ENCODE measurements at regions not wholly inside any gene's neighbourhood (a gene's known extent, or its start where the extent isn't known, plus 50 kb on each side); places are given as distances from the start of the nearest gene placed in this dataset.
A peak's percentile ranks its signal among the peaks of the same experiment; 100 is the strongest.

GRCh38 chr4:26213317-26213716, 107.5 kb upstream of the RBPJ start:
- TF ChIP-seq CTCF (IDR thresholded peaks at IDR 0.05) (no peak), POLR2AphosphoS5 (IDR thresholded peaks at IDR 0.05) (no peak)
- Histone ChIP-seq H3K4me3 (no peak overlapping the region), H3K27me3 (no peaks in the 10 kb centered on the region), H3K36me3 (no peaks in the 10 kb centered on the region), H3K27ac (no peak overlapping the region), H3K4me1 (no peaks in the 10 kb centered on the region), H3K9me3 (no peaks in the 10 kb centered on the region)
- ATAC-seq (ENCODE audit: low FRiP score in 2 of 2) (no peak), DNase-seq (no peak)
- WGBS, 2 donors = 94 to 97% methylated on average over 1 of the region's 1 CpG

GRCh38 chr4:26214994-26215393, 105.8 kb upstream of the RBPJ start:
- Histone ChIP-seq H3K27me3 (no peaks in the 10 kb centered on the region), H3K9me3 (no peaks in the 10 kb centered on the region), H3K27ac (no peak overlapping the region), H3K36me3 (no peaks in the 10 kb centered on the region), H3K4me3 (no peak overlapping the region), H3K4me1 (no peaks in the 10 kb centered on the region)
- no peak for TF ChIP-seq CTCF (IDR thresholded peaks at IDR 0.05)
- no peak for TF ChIP-seq POLR2A (IDR thresholded peaks at IDR 0.05)
- TF ChIP-seq POLR2AphosphoS5 (IDR thresholded peaks at IDR 0.05) = no peak
- TF ChIP-seq EP300 (IDR thresholded peaks at IDR 0.05) = no peak
- DNase-seq = no peak
- no peak for ATAC-seq (ENCODE audit: low FRiP score in 2 of 2)

GRCh38 chr4:26215725-26216124, 105.1 kb upstream of the RBPJ start:
- Histone ChIP-seq H3K9me3 (no peaks in the 10 kb centered on the region), H3K4me3 (no peak overlapping the region), H3K36me3 (no peaks in the 10 kb centered on the region), H3K27me3 (no peaks in the 10 kb centered on the region), H3K27ac (no peak overlapping the region), H3K4me1 (no peaks in the 10 kb centered on the region)
- DNase-seq = no peak
- 83 to 89% methylated on average over 6 to 7 of the region's 7 CpGs for WGBS, 2 donors
- TF ChIP-seq CTCF (IDR thresholded peaks at IDR 0.05) (no peak), POLR2AphosphoS5 (IDR thresholded peaks at IDR 0.05) (no peak), POLR2A (IDR thresholded peaks at IDR 0.05) (no peak), EP300 (IDR thresholded peaks at IDR 0.05) (no peak)
- ATAC-seq (ENCODE audit: low FRiP score in 2 of 2) = no peak

GRCh38 chr4:26217481-26217880, 103.3 kb upstream of the RBPJ start:
- Histone ChIP-seq H3K27me3 (no peaks in the 10 kb centered on the region), H3K27ac (peak overlapping the region in 3 of 4 donors; percentile 7 to 77 (median 48)), H3K4me1 (no peaks in the 10 kb centered on the region), H3K9me3 (no peaks in the 10 kb centered on the region), H3K4me3 (no peak overlapping the region), H3K36me3 (no peaks in the 10 kb centered on the region)
- no peak for ATAC-seq (ENCODE audit: low FRiP score in 2 of 2)
- DNase-seq = no peak
- 92 to 94% methylated on average over 6 of the region's 6 CpGs for WGBS, 2 donors
- TF ChIP-seq CTCF (IDR thresholded peaks at IDR 0.05) (no peak), POLR2AphosphoS5 (IDR thresholded peaks at IDR 0.05) (no peak), EP300 (IDR thresholded peaks at IDR 0.05) (no peak), POLR2A (IDR thresholded peaks at IDR 0.05) (no peak)

GRCh38 chr4:26217961-26218676, 102.7 kb upstream of the RBPJ start:
- Histone ChIP-seq H3K27me3 (no peaks in the 10 kb centered on the region), H3K4me1 (no peaks in the 10 kb centered on the region), H3K4me3 (no peak overlapping the region), H3K9me3 (no peaks in the 10 kb centered on the region), H3K36me3 (no peaks in the 10 kb centered on the region), H3K27ac (peak overlapping the region; percentile 43 to 77 (median 64))
- WGBS, 2 donors = 70 to 77% methylated on average over 16 of the region's 16 CpGs
- peak; percentile 60 to 89 for ATAC-seq (ENCODE audit: low FRiP score in 2 of 2)
- no peak for DNase-seq
- TF ChIP-seq POLR2AphosphoS5 (IDR thresholded peaks at IDR 0.05) (no peak), POLR2A (IDR thresholded peaks at IDR 0.05) (peak in 1 of 4 donors; percentile 38), EP300 (IDR thresholded peaks at IDR 0.05) (no peak)
